GM12864 (cell line): ENCODE measurements at regions not wholly inside any gene's neighbourhood (a gene's known extent, or its start where the extent isn't known, plus 50 kb on each side); places are given as distances from the start of the nearest gene placed in this dataset.

Experiments used
- DNase-seq: peaks from one replicate; pipeline ENCODE4 v3.0.0-alpha.2; 2011; ENCODE audit warnings: low read depth
- H3K4me3 ChIP-seq: 2 replicates; pipeline ENCODE4 v1.5.1; 2011; ENCODE audit warnings: mild to moderate bottlenecking, low read depth, low read length, control low read depth
- TF ChIP-seq, protein P1 (sequence below): IDR thresholded peaks from 2 replicates; pipeline ENCODE4 v1.5.1; 2011; ENCODE audit warnings: low read depth, mild to moderate bottlenecking, moderate library complexity, low read length, control low read depth, inconsistent platforms; ENCODE audit errors: missing control alignments

DNA sequence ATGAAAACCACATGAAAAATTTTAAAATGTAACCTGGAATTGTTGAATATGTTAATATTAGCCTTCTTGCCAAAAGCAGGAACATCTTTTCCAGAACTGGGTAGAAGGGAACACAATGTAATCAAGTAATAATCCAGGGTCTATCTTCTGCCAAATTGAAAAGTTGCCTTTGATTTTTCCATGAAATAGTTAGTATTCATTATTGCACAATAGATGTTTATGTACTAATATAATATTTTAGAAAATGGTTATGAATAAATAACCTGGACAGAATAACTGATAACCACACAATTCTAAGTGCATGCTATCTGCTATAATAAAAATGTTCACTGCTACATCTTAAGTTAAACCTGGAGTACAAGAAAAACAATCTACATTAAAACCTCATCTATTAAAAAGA is 802.3 kb downstream of the LIG4 start:
- H3K4me3 ChIP-seq, result no peak overlapping the region
- no peak for DNase-seq
- TF ChIP-seq, protein P1, sequence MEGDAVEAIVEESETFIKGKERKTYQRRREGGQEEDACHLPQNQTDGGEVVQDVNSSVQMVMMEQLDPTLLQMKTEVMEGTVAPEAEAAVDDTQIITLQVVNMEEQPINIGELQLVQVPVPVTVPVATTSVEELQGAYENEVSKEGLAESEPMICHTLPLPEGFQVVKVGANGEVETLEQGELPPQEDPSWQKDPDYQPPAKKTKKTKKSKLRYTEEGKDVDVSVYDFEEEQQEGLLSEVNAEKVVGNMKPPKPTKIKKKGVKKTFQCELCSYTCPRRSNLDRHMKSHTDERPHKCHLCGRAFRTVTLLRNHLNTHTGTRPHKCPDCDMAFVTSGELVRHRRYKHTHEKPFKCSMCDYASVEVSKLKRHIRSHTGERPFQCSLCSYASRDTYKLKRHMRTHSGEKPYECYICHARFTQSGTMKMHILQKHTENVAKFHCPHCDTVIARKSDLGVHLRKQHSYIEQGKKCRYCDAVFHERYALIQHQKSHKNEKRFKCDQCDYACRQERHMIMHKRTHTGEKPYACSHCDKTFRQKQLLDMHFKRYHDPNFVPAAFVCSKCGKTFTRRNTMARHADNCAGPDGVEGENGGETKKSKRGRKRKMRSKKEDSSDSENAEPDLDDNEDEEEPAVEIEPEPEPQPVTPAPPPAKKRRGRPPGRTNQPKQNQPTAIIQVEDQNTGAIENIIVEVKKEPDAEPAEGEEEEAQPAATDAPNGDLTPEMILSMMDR, result no peak

DNA sequence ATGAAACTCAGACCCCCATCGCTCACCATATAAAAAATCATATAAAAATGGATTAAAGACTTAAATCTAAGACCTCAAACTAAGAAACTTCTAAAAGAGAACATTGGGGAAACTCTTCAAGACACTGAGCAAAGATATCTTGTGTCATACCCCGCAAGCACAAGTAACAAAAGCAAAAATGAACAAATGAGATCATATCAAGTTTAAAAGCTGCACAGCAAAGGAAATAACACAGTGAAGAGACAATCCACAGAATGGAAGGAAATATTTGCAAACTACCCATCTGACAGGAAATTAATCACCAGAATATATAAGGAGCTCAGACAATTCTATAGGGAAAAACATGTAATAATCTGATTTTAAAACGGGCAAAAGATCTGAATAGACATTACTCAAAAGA is 808.3 kb downstream of the LIG4 start:
- no peak overlapping the region for H3K4me3 ChIP-seq

DNA sequence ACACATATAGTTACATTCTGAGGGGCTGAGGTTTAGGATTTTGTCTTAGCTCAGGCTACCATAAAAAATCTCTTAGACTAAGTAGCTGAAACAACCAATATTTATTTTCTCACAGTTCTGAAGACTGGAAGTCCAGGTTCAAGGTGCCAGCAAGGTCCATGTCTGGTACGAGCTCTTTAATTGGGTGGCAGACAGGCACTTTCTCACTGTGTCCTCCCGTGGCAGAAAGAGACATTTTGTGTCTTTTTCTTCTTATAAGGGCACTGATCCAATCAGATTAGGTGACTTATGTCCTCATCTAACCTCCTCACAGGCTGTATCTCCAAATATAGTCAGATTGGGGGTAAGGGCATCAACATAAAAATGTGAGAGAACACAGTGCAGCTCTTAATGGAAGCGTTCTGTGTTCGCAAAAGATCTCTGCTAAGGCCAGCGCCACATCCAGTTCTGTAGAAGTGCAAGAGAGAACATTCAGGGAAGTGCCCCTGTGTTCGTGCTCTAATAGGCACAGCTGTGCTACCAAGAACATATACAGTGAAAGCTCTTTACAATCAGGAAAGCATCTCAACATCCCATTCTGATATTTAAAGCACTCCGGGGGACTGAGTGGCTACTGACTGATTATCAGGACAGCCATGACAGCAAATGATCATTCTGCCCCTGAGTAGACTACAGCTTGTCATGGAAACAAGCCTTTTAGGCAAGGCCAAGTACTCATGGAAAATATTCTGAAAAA is 819.2 kb downstream of the LIG4 start:
- no peak for DNase-seq
- no peak overlapping the region for H3K4me3 ChIP-seq
- TF ChIP-seq, protein P1, result no peak

More for the DNA sequence above, 808.3 kb downstream of the LIG4 start:
- DNase-seq, result no peak
- TF ChIP-seq, protein P1, result no peak

DNA sequence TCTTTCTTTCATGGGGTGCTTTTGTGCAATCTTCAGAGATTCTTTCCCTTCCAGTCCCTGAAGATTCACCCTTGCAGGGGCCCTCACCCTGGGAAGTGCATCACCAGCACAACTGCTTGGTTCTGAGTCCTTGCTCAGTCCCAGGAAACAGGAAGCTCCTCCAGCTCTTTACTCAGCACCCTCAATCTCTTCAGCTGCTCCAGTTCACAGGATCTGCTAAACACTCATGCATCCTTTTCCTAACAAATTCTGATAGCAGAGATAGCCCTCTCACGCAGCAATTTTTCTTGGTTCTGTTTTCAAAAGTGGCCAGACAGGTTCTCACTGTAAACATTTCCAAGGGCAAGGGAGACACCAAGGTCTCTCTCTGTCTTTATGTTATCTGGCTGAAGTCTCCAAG is 823.1 kb downstream of the LIG4 start:
- H3K4me3 ChIP-seq, result no peak overlapping the region
- DNase-seq, result no peak
- TF ChIP-seq, protein P1, result no peak

DNA sequence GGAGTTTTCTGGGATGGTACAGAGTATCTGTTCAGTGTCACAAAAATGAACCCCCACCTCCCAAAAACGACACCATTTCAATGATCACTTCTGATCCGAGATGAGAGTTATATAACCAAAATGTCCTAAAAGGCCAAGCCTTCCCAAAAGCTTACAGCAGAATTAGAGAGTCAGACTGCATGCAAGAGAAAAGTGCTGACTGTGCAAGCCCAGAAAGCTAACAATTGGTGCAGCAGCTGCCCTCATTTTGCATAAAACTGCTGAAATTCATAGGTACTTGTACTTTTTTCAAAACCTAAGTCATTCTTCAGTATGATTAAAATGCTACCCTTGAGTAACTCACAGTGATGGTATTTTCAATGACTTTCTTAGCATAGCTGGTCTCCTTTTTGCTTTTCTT is 819.6 kb upstream of the ARGLU1 start:
- DNase-seq, result no peak
- no peak overlapping the region for H3K4me3 ChIP-seq
- TF ChIP-seq, protein P1, result no peak

DNA sequence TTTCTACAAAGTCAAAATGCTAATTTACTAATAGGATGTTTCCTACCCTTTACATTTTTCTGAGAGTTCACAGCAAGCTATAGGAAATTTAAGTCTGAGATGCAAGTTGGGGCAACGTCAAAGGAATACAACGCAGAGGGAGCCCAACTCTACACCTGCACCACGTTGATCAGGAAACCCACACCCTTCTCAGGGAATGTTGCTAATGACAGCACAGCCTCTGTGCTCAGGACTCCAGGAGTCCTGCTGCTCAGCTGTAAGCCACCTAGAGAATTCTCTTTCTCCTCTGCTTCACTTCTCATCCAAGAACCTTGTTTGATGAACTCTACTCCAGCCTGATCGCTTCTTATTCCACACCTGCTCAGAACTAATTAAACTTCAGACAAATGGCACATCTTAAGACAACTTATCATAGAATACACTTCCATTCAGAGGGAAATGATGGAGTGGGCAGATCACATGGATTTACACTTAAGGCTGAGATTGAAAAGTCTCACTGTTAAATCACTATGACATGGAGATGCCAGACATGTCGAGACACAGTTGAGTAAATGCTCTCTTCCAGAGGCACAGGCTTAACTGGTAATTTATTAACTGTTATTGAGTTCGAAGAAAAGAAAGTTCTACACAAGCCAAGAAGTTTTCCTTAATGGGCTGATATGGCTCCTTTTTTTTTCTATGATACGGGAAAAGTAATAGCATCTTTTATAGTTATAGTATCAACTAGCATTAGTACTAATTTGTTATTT is 811.6 kb upstream of the ARGLU1 start:
- H3K4me3 ChIP-seq, result no peak overlapping the region
- no peak for DNase-seq
- TF ChIP-seq, protein P1, result no peak
